GM12878 (cell line): ENCODE measurements at regions not wholly inside any gene's neighbourhood (a gene's known extent, or its start where the extent isn't known, plus 50 kb on each side); places are given as distances from the start of the nearest gene placed in this dataset.

Experiments
- ATAC-seq: fragments of 200-7000 bp; cut with Tn5 transposase; 3 replicates; pipeline ENCODE4 v1.9.1; 2020; ENCODE audit warnings: mild to moderate bottlenecking, moderate library complexity
- BruUV-seq: library from RNA; stranded (reverse); fragments of 400-500 nt; replicated peaks from 2 replicates; lab custom pipeline; 2021; lab: Mats Ljungman, UMichigan
- CTCF ChIA-PET: fragments of 300-600 bp; sonication (Branson Sonifier 250); formaldehyde crosslinking; extraction: SDS; loops from one replicate; lab custom pipeline; 2021; ENCODE audit warnings: inconsistent platforms; lab: Yijun Ruan, JAX
- POLR2A ChIA-PET: fragments of 350-600 bp; formaldehyde crosslinking; extraction: SDS; loops from one replicate; lab custom pipeline; 2021; ENCODE audit warnings: inconsistent platforms; lab: Charles Lee
- RAD21 ChIA-PET: fragments of 300-600 bp; sonication (Branson Sonifier 250); formaldehyde crosslinking; loops from one replicate; lab custom pipeline; 2023; ENCODE audit warnings: antibody characterized with exemption; ENCODE audit not compliant: unreplicated experiment; lab: Charles Lee
- SMC1A ChIA-PET: fragments of 300-600 bp; sonication (Branson Sonifier 250); formaldehyde crosslinking; loops from one replicate; lab custom pipeline; 2023; ENCODE audit not compliant: unreplicated experiment, uncharacterized antibody; lab: Charles Lee
- DNase-seq: peaks from one replicate; pipeline ENCODE4 v3.0.0-alpha.2; 2011; ENCODE audit warnings: low read depth, low spot score
- FAIRE-seq: peaks from 3 replicates; lab custom pipeline; 2011; peaks lifted over from hg19 to GRCh38; lab: Jason Lieb, UNC
- H2AFZ ChIP-seq: 2 replicates; pipeline ENCODE4 v1.6.0; 2011; ENCODE audit warnings: low read depth, low read length, control low read depth; ENCODE audit not compliant: control insufficient read depth
- H3K27ac ChIP-seq: 2 replicates; pipeline ENCODE4 v1.5.1; 2011; ENCODE audit warnings: control low read depth; ENCODE audit not compliant: control insufficient read depth, insufficient read depth
- H3K27me3 ChIP-seq, 2 experiments: replicated peaks in 1 of 2; 2 replicates each; pipeline versions ENCODE4 v1.6.0 to v1.6.1; 2011; ENCODE audit warnings: low read length in 1 of 2; ENCODE audit not compliant: control insufficient read depth in 2 of 2, insufficient read depth in 2 of 2
- H3K36me3 ChIP-seq, 2 experiments: 2 replicates each; pipeline ENCODE4 v1.5.1; 2011; ENCODE audit warnings: low read length in 1 of 2; ENCODE audit not compliant: control insufficient read depth in 2 of 2, insufficient read depth in 2 of 2
- H3K4me1 ChIP-seq: 2 replicates; pipeline ENCODE4 v1.6.1; 2011; ENCODE audit warnings: mild to moderate bottlenecking, low read length, moderate library complexity, mixed read lengths; ENCODE audit not compliant: control insufficient read depth, insufficient read depth
- H3K4me2 ChIP-seq: 2 replicates; pipeline ENCODE4 v1.6.0; 2011; ENCODE audit warnings: control low read depth; ENCODE audit not compliant: control insufficient read depth, insufficient read depth
- H3K4me3 ChIP-seq: fragments of 200-600 bp; sonication (generic); 2 replicates; pipeline ENCODE4 v1.5.1; 2016
- H3K79me2 ChIP-seq: 2 replicates; pipeline ENCODE4 v1.6.0; 2011; ENCODE audit warnings: low read length; ENCODE audit not compliant: control insufficient read depth, insufficient read depth
- H3K9ac ChIP-seq: 2 replicates; pipeline ENCODE4 v1.8.0; 2011; ENCODE audit warnings: low read length, control low read depth, mixed read lengths; ENCODE audit not compliant: control insufficient read depth, insufficient read depth
- H3K9me3 ChIP-seq: replicated peaks from 3 replicates; pipeline ENCODE4 v1.5.1; 2011; ENCODE audit warnings: mild to moderate bottlenecking, low read length; ENCODE audit not compliant: control insufficient read depth, insufficient read depth
- H4K20me1 ChIP-seq: 2 replicates; pipeline ENCODE4 v1.6.0; 2011; ENCODE audit not compliant: control insufficient read depth, insufficient read depth
- JUND ChIP-seq: IDR thresholded peaks from 2 replicates; pipeline ENCODE4 v1.6.1; 2012; ENCODE audit warnings: low read depth, mild to moderate bottlenecking, low read length, improper control_type of control experiment, moderate library complexity
- NR2C1 ChIP-seq: fragments of 450-650 bp; IDR thresholded peaks from 2 replicates; pipeline ENCODE4 v1.6.1; 2017; ENCODE audit warnings: antibody characterized with exemption, mild to moderate bottlenecking, moderate library complexity
- RELB ChIP-seq: fragments of 450-650 bp; IDR thresholded peaks from 2 replicates; pipeline ENCODE4 v1.6.1; 2017; ENCODE audit warnings: low read depth, mild to moderate bottlenecking, moderate library complexity
- SREBF2 ChIP-seq: IDR thresholded peaks from 2 replicates; pipeline ENCODE4 v1.6.1; 2012; ENCODE audit warnings: mild to moderate bottlenecking, low read length
- ZBTB11 ChIP-seq: fragments of 450-650 bp; formaldehyde crosslinking; IDR thresholded peaks from 2 replicates; pipeline ENCODE4 v1.5.0; 2022; ENCODE audit warnings: mild to moderate bottlenecking, missing genetic modification characterization
- ZNF24 ChIP-seq: fragments of 450-650 bp; IDR thresholded peaks from 2 replicates; pipeline ENCODE4 v1.6.1; 2017; ENCODE audit warnings: antibody characterized with exemption, mild to moderate bottlenecking
- ZNF622 ChIP-seq: fragments of 450-650 bp; IDR thresholded peaks from 2 replicates; pipeline ENCODE4 v1.6.1; 2017; ENCODE audit warnings: mild to moderate bottlenecking, inconsistent platforms
- WGBS: methylation state at CpG from one replicate; pipeline ENCODE4 v1.1.6; 2016; ENCODE audit warnings: low lambda C conversion rate; ENCODE audit not compliant: insufficient replicate concordance, insufficient coverage; ENCODE audit errors: missing lambda C conversion rate; 5-methylcytosine and 5-hydroxymethylcytosine counted together
- in situ Hi-C: fragments of 300-500 bp; cut with MboI; formaldehyde crosslinking; loops from 9 replicates; pipeline ENCODE4 v1.14.3; 2018; ENCODE audit warnings: mixed read lengths
- intact Hi-C: fragments of 100-400 bp; cut with micrococcal nuclease; formaldehyde crosslinking; loops from one replicate; pipeline ENCODE4 v1.14.2; 2022; ENCODE audit not compliant: unreplicated experiment

- SMC1A ChIA-PET = no interaction called here
- no peak for DNase-seq
- Histone ChIP-seq H2AFZ (no peak overlapping the region), H4K20me1 (no peaks in the 10 kb centered on the region), H3K9ac (no peak overlapping the region), H3K36me3 (no peaks in the 10 kb centered on the region), H3K27ac (no peak overlapping the region), H3K79me2 (no peaks in the 10 kb centered on the region), H3K27me3 (no peaks in the 10 kb centered on the region), H3K9me3 (no peaks in the 10 kb centered on the region), H3K4me1 (no peaks in the 10 kb centered on the region), H3K4me3 (no peak overlapping the region), H3K4me2 (no peak overlapping the region)
- no peak for TF ChIP-seq ZNF24
- TF ChIP-seq ZBTB11 (CRISPR knock-in tag) = no peak
- no peak for TF ChIP-seq ZNF622
- no peak for TF ChIP-seq SREBF2
- no peak for TF ChIP-seq RELB
- no peak for TF ChIP-seq NR2C1
- no peak for TF ChIP-seq JUND
- intact Hi-C loops (no loop called here), in situ Hi-C loops (no loop called here)
- FAIRE-seq = no peak
- BruUV-seq = no TSS peak
- RAD21 ChIA-PET = no interaction called here
- CTCF ChIA-PET = no interaction called here
- POLR2A ChIA-PET = no interaction called here
- 46% methylated on average over 5 of the region's 5 CpGs for WGBS
- no peak for ATAC-seq
Observed at GRCh38 chr14:55975281-55975910, 142.8 kb upstream of the PELI2 start.
